ENCODE measurements at regions not wholly inside any gene's neighbourhood (a gene's known extent, or its start where the extent isn't known, plus 50 kb on each side); places are given as distances from the start of the nearest gene placed in this dataset.

DNA sequence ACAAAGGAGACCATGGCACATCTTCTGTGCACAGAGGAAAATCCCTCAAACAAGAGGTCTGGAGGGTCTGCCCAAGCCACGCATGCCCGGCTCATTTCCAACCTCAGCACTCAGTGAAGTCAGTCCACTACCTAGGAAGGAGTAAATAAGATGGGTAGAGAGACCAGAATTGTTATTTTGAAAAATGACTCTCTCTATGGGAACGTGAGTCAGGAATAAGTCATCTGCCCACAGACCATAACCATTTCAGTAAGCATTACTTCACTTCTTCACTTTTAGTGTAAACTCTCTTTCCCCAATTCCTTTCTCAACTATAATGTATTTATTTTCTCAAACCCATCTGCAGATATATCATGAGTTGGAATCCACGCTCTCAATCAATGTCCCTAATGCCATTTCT lies 1039.9 kb upstream of the USP15 start:
- Histone ChIP-seq H3K9me3 (ENCODE audit: control insufficient read depth, insufficient read depth, low read length) (no peaks in the 10 kb centered on the region), H3K4me2 (ENCODE audit: low read length) (no peak overlapping the region), H3K27ac (ENCODE audit: low read depth, low read length) (no peak overlapping the region), H3F3A (ENCODE audit: control insufficient read depth, insufficient read depth) (no peaks in the 10 kb centered on the region), H3K9me2 (replicated peaks; ENCODE audit: control insufficient read depth, low read length) (no peaks in the 10 kb centered on the region), H4K20me1 (ENCODE audit: control insufficient read depth, insufficient read depth, low read depth, low read length) (no peaks in the 10 kb centered on the region), H3K4me1 (ENCODE audit: control insufficient read depth, low read length) (no peaks in the 10 kb centered on the region), H3K4me3 (ENCODE audit: low read length) (no peak overlapping the region), H3K27me3 (ENCODE audit: control insufficient read depth, low read length) (no peaks in the 10 kb centered on the region), H3K79me2 (ENCODE audit: control insufficient read depth, low read length) (no peaks in the 10 kb centered on the region), H3K36me3 (ENCODE audit: control insufficient read depth, low read length) (no peaks in the 10 kb centered on the region)
- TF ChIP-seq, protein P1, sequence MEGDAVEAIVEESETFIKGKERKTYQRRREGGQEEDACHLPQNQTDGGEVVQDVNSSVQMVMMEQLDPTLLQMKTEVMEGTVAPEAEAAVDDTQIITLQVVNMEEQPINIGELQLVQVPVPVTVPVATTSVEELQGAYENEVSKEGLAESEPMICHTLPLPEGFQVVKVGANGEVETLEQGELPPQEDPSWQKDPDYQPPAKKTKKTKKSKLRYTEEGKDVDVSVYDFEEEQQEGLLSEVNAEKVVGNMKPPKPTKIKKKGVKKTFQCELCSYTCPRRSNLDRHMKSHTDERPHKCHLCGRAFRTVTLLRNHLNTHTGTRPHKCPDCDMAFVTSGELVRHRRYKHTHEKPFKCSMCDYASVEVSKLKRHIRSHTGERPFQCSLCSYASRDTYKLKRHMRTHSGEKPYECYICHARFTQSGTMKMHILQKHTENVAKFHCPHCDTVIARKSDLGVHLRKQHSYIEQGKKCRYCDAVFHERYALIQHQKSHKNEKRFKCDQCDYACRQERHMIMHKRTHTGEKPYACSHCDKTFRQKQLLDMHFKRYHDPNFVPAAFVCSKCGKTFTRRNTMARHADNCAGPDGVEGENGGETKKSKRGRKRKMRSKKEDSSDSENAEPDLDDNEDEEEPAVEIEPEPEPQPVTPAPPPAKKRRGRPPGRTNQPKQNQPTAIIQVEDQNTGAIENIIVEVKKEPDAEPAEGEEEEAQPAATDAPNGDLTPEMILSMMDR (IDR thresholded peaks at IDR 0.05; ENCODE audit: low read depth, low read length, poor library complexity, severe bottlenecking), result no peak
- TF ChIP-seq EZH2phosphoT487 (IDR thresholded peaks at IDR 0.05; ENCODE audit: borderline replicate concordance, low read length), result no peak

DNA sequence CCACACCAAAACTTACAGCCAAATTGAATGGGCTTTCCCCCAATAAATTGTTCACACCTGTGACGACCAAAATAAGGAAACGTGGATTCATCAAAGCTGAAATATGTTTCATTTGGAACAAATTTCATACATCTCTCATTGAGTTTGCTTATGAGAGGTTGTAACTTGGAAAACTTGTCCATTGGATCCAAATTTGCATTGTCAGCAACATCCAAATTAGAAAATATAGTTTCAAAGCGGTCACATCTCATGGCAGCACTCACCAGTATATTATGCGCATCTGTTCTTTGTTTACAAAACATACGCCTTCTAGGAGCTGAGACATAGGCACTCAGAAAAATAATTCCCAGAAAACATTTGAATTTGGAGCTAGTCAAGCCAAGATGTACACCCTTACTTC lies 1028.2 kb upstream of the USP15 start:
- Histone ChIP-seq H3F3A (ENCODE audit: control insufficient read depth, insufficient read depth) (no peaks in the 10 kb centered on the region), H3K9me2 (replicated peaks; ENCODE audit: control insufficient read depth, low read length) (no peaks in the 10 kb centered on the region), H3K27me3 (ENCODE audit: control insufficient read depth, low read length) (no peaks in the 10 kb centered on the region), H3K9me3 (ENCODE audit: control insufficient read depth, insufficient read depth, low read length) (no peaks in the 10 kb centered on the region), H3K27ac (ENCODE audit: low read depth, low read length) (no peak overlapping the region), H3K36me3 (ENCODE audit: control insufficient read depth, low read length) (no peaks in the 10 kb centered on the region), H3K4me2 (ENCODE audit: low read length) (no peak overlapping the region), H4K20me1 (ENCODE audit: control insufficient read depth, insufficient read depth, low read depth, low read length) (no peaks in the 10 kb centered on the region), H3K4me3 (ENCODE audit: low read length) (no peak overlapping the region), H3K79me2 (ENCODE audit: control insufficient read depth, low read length) (no peaks in the 10 kb centered on the region), H3K4me1 (ENCODE audit: control insufficient read depth, low read length) (no peaks in the 10 kb centered on the region)
- TF ChIP-seq, protein P1 (IDR thresholded peaks at IDR 0.05; ENCODE audit: low read depth, low read length, poor library complexity, severe bottlenecking), result no peak
- TF ChIP-seq EZH2phosphoT487 (IDR thresholded peaks at IDR 0.05; ENCODE audit: borderline replicate concordance, low read length), result no peak

DNA sequence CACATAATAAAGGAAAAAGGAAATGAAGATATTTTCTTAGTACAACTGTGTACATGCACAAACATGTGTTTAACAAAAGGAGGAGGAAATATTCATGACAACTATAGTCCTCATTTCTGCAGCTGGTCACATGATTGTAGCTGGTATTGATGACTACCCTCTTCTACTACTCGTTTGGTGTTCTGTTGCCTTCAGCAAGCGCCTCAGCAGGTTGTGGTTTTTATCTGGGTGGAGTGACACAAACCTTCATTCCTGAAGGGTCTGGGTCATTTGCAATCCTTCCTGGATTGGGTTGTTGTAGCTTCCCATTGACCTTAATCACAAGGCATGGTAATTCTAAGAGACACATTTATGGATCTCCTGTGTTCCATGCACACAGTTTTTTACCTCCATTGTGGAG lies 1009.9 kb upstream of the USP15 start:
- Histone ChIP-seq H3K4me3 (ENCODE audit: low read length) (no peak overlapping the region), H3K4me1 (ENCODE audit: control insufficient read depth, low read length) (no peaks in the 10 kb centered on the region), H4K20me1 (ENCODE audit: control insufficient read depth, insufficient read depth, low read depth, low read length) (no peaks in the 10 kb centered on the region), H3F3A (ENCODE audit: control insufficient read depth, insufficient read depth) (no peaks in the 10 kb centered on the region), H3K9me3 (ENCODE audit: control insufficient read depth, insufficient read depth, low read length) (no peaks in the 10 kb centered on the region), H3K27ac (ENCODE audit: low read depth, low read length) (no peak overlapping the region), H3K9me2 (replicated peaks; ENCODE audit: control insufficient read depth, low read length) (no peaks in the 10 kb centered on the region), H3K79me2 (ENCODE audit: control insufficient read depth, low read length) (no peaks in the 10 kb centered on the region), H3K27me3 (ENCODE audit: control insufficient read depth, low read length) (no peaks in the 10 kb centered on the region), H3K36me3 (ENCODE audit: control insufficient read depth, low read length) (no peaks in the 10 kb centered on the region), H3K4me2 (ENCODE audit: low read length) (no peak overlapping the region)
- TF ChIP-seq, protein P1 (IDR thresholded peaks at IDR 0.05; ENCODE audit: low read depth, low read length, poor library complexity, severe bottlenecking), result no peak
- TF ChIP-seq EZH2phosphoT487 (IDR thresholded peaks at IDR 0.05; ENCODE audit: borderline replicate concordance, low read length), result no peak

DNA sequence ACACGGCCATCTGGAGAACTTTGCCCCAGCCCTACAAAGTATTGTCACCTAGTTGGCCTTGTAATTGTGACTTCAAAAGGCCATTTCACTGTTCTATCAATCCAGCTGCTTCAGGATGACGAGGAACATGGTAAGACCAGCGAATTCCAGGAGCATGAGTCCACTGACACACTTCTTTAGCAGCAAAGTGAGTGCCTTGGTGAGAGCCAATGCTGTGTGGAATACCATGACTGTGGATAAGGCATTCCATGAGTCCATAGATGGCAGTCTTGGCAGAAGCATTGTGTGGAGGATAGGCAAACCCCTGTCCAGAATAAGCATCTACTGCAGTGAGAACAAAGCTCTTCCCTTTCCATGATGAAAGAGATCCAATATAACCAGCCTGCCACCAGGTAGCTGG lies 1009.1 kb upstream of the USP15 start:
- no peaks in the 10 kb centered on the region for H3K36me3 ChIP-seq (ENCODE audit: control insufficient read depth, low read length)
- H3K9me2 ChIP-seq (replicated peaks; ENCODE audit: control insufficient read depth, low read length), result no peaks in the 10 kb centered on the region
- no peak overlapping the region for H3K4me2 ChIP-seq (ENCODE audit: low read length)
- no peak overlapping the region for H3K27ac ChIP-seq (ENCODE audit: low read depth, low read length)
- H3K79me2 ChIP-seq (ENCODE audit: control insufficient read depth, low read length), result no peaks in the 10 kb centered on the region
- TF ChIP-seq, protein P1 (IDR thresholded peaks at IDR 0.05; ENCODE audit: low read depth, low read length, poor library complexity, severe bottlenecking), result no peak
- no peak for TF ChIP-seq EZH2phosphoT487 (IDR thresholded peaks at IDR 0.05; ENCODE audit: borderline replicate concordance, low read length)
- no peaks in the 10 kb centered on the region for H3K4me1 ChIP-seq (ENCODE audit: control insufficient read depth, low read length)
- H4K20me1 ChIP-seq (ENCODE audit: control insufficient read depth, insufficient read depth, low read depth, low read length), result no peaks in the 10 kb centered on the region
- no peak overlapping the region for H3K4me3 ChIP-seq (ENCODE audit: low read length)
- no peaks in the 10 kb centered on the region for H3K9me3 ChIP-seq (ENCODE audit: control insufficient read depth, insufficient read depth, low read length)
- H3K27me3 ChIP-seq (ENCODE audit: control insufficient read depth, low read length), result no peaks in the 10 kb centered on the region
- H3F3A ChIP-seq (ENCODE audit: control insufficient read depth, insufficient read depth), result no peaks in the 10 kb centered on the region

Data from DOHH2 (cell line).